ENCODE measurements at regions not wholly inside any gene's neighbourhood (a gene's known extent, or its start where the extent isn't known, plus 50 kb on each side); places are given as distances from the start of the nearest gene placed in this dataset.

DNA sequence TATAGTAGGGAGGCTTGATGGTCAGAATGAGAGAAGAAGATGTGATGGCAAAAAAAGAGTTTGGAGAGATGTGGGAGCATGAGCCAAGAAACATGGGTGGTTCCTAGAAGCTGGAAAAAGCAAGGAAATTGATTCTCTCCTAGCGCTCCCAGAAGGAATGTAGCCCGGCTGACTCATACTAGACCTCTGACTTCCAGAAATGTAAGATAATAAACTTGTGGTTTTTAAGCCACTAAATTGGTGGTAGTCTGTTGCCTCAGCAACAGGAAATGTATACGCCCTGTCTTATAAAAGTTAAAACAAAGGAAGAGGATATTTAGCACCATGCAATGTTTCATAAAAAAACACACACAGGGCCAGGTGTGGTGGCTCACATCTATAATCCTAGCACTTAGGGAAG lies 182.7 kb upstream of the PCDH7 start:
- TF ChIP-seq EZH2 (IDR thresholded peaks at IDR 0.05; ENCODE audit: insufficient read depth, poor library complexity, severe bottlenecking) (no peak), EZH2phosphoT487 (IDR thresholded peaks at IDR 0.05; ENCODE audit: insufficient read depth, low read depth) (no peak)
